ENCODE measurements at regions not wholly inside any gene's neighbourhood (a gene's known extent, or its start where the extent isn't known, plus 50 kb on each side); places are given as distances from the start of the nearest gene placed in this dataset.

GRCh38 chr10:105679781-105680180 is 1038.7 kb downstream of the SORCS3 start:
- ATAC-seq: no peak
- no peak for DNase-seq (ENCODE audit: low read depth, low spot score)
- Histone ChIP-seq H3K27ac (ENCODE audit: low read length) (no peak overlapping the region), H3K36me3 (ENCODE audit: control insufficient read depth, insufficient read depth, low read length) (no peaks in the 10 kb centered on the region), H3K4me1 (ENCODE audit: control insufficient read depth, insufficient read depth, low read length) (no peaks in the 10 kb centered on the region), H3K9me3 (ENCODE audit: control insufficient read depth, insufficient read depth, low read depth, low read length) (no peaks in the 10 kb centered on the region), H3K27me3 (ENCODE audit: control insufficient read depth, insufficient read depth, low read length) (no peaks in the 10 kb centered on the region), H3K4me3 (ENCODE audit: low read depth in 2 of 2, low read length in 2 of 2) (no peak overlapping the region)
- intact Hi-C loops (cut with micrococcal nuclease; ENCODE audit: unreplicated experiment): no loop called here
- in situ Hi-C loops (cut with HindIII; ENCODE audit: low pct_unique_long_range_greater_than_20kb, low sequenced_read_pairs): no loop called here
- BruUV-seq (replicated peaks): no TSS peak
- no peak for TF ChIP-seq SIN3A (IDR thresholded peaks at IDR 0.05; ENCODE audit: borderline replicate concordance, insufficient read depth, low read depth, low read length)
- no peak for TF ChIP-seq TCF7L2 (IDR thresholded peaks at IDR 0.05; ENCODE audit: low read depth, low read length)
- no peak for TF ChIP-seq CTCF (IDR thresholded peaks at IDR 0.05)
- no peak for TF ChIP-seq POLR2AphosphoS5 (IDR thresholded peaks at IDR 0.05; ENCODE audit: low read depth, low read length)
- TF ChIP-seq REST (IDR thresholded peaks at IDR 0.05; ENCODE audit: insufficient read depth in 1 of 2, low read depth in 2 of 2, low read length in 1 of 2): no peak
- POLR2A ChIA-PET: no interaction called here
- CTCF ChIA-PET: no interaction called here

GRCh38 chr10:105675333-105675732 is 1034.2 kb downstream of the SORCS3 start:
- ChIA-PET CTCF (no interaction called here), POLR2A (no interaction called here)
- Histone ChIP-seq H3K9me3 (ENCODE audit: control insufficient read depth, insufficient read depth, low read depth, low read length) (no peaks in the 10 kb centered on the region; the same call in 1 of the 2 replicates), H3K27ac (ENCODE audit: low read length) (no peak overlapping the region), H3K36me3 (ENCODE audit: control insufficient read depth, insufficient read depth, low read length) (no peaks in the 10 kb centered on the region), H3K4me1 (ENCODE audit: control insufficient read depth, insufficient read depth, low read length) (no peaks in the 10 kb centered on the region), H3K4me3 (ENCODE audit: low read depth in 2 of 2, low read length in 2 of 2) (no peak overlapping the region), H3K27me3 (ENCODE audit: control insufficient read depth, insufficient read depth, low read length) (no peaks in the 10 kb centered on the region)
- DNase-seq (ENCODE audit: low read depth, low spot score): no peak
- in situ Hi-C loops (cut with HindIII; ENCODE audit: low pct_unique_long_range_greater_than_20kb, low sequenced_read_pairs) (no loop called here), intact Hi-C loops (cut with micrococcal nuclease; ENCODE audit: unreplicated experiment) (no loop called here)
- TF ChIP-seq TCF7L2 (IDR thresholded peaks at IDR 0.05; ENCODE audit: low read depth, low read length): no peak
- no peak for TF ChIP-seq SIN3A (IDR thresholded peaks at IDR 0.05; ENCODE audit: borderline replicate concordance, insufficient read depth, low read depth, low read length)
- TF ChIP-seq CTCF (IDR thresholded peaks at IDR 0.05): no peak
- TF ChIP-seq REST (IDR thresholded peaks at IDR 0.05; ENCODE audit: insufficient read depth in 1 of 2, low read depth in 2 of 2, low read length in 1 of 2): no peak
- no peak for TF ChIP-seq POLR2AphosphoS5 (IDR thresholded peaks at IDR 0.05; ENCODE audit: low read depth, low read length)
- no peak for ATAC-seq
- BruUV-seq (replicated peaks): no TSS peak

Measured in Panc1 (cell line).